ENCODE measurements at regions not wholly inside any gene's neighbourhood (a gene's known extent, or its start where the extent isn't known, plus 50 kb on each side); places are given as distances from the start of the nearest gene placed in this dataset.

GRCh38 chr11:28627690-28628255, 519.6 kb downstream of the METTL15 start:
- Histone ChIP-seq H3K9me3 (ENCODE audit: low read length) (no peaks in the 10 kb centered on the region), H3K9me2 (replicated peaks; ENCODE audit: low read length) (no peaks in the 10 kb centered on the region), H3K27me3 (ENCODE audit: low read length) (no peaks in the 10 kb centered on the region), H2AFZ (ENCODE audit: low read length) (no peak overlapping the region), H3K36me3 (ENCODE audit: low read depth, low read length) (no peaks in the 10 kb centered on the region), H3F3A (ENCODE audit: low read length, unreplicated experiment) (peaks cover 7% of the 10 kb centered on the region), H3K9ac (ENCODE audit: low read length) (no peak overlapping the region), H4K20me1 (ENCODE audit: low read length) (no peaks in the 10 kb centered on the region), H3K4me1 (ENCODE audit: insufficient read depth, low read length) (peaks cover 18% of the 10 kb centered on the region), H3K4me2 (ENCODE audit: low read length) (no peak overlapping the region), H3K27ac (ENCODE audit: low read length) (no peak overlapping the region), H3K79me2 (ENCODE audit: low read length) (no peaks in the 10 kb centered on the region), H3K4me3 (ENCODE audit: low read length) (no peak overlapping the region)
- intact Hi-C loops (cut with micrococcal nuclease): no loop called here
- no peak for ATAC-seq
- ChIA-PET CTCF (no interaction called here), POLR2A (ENCODE audit: unreplicated experiment) (no interaction called here)
- no peak for DNase-seq
- TF ChIP-seq EZH2phosphoT487 (IDR thresholded peaks at IDR 0.05; ENCODE audit: borderline replicate concordance, low read length) (no peak), EZH2 (IDR thresholded peaks at IDR 0.05; ENCODE audit: low read length, unreplicated experiment) (no peak), CTCF (conservative IDR thresholded peaks at IDR 0.05; ENCODE audit: low read depth, low read length) (no peak)
- BruUV-seq (replicated peaks): no TSS peak

DNA sequence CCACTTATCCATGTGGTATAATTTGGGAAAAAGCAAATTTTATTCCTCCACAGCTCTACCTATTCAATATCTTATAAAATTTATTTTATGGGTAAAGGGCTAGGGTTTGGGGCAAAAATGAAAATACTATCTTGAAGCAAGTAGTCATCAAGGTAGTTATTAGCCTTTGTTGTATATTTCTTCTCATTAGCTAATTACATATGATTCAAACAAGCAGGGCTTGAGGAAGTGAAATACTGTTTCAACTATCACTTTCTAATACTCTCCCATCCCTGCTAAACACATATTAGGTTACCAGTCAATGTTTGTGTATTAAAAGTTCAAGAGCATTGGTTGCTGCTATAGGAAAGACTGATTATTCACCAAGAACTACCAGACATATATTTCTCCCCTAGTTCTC, 517.3 kb downstream of the METTL15 start:
- intact Hi-C loops (cut with micrococcal nuclease): no loop called here
- no peak for DNase-seq
- H3K27ac ChIP-seq (ENCODE audit: low read length): no peak overlapping the region
- H3F3A ChIP-seq (ENCODE audit: low read length, unreplicated experiment): no peaks in the 10 kb centered on the region
- no peaks in the 10 kb centered on the region for H4K20me1 ChIP-seq (ENCODE audit: low read length)
- H3K79me2 ChIP-seq (ENCODE audit: low read length): no peaks in the 10 kb centered on the region
- no peaks in the 10 kb centered on the region for H3K9me2 ChIP-seq (replicated peaks; ENCODE audit: low read length)
- ChIA-PET CTCF (no interaction called here), POLR2A (ENCODE audit: unreplicated experiment) (no interaction called here)
- no peak overlapping the region for H3K4me3 ChIP-seq (ENCODE audit: low read length)
- TF ChIP-seq CTCF (conservative IDR thresholded peaks at IDR 0.05; ENCODE audit: low read depth, low read length) (no peak), EZH2 (IDR thresholded peaks at IDR 0.05; ENCODE audit: low read length, unreplicated experiment) (no peak), EZH2phosphoT487 (IDR thresholded peaks at IDR 0.05; ENCODE audit: borderline replicate concordance, low read length) (no peak)
- no peak for ATAC-seq
- no peaks in the 10 kb centered on the region for H3K36me3 ChIP-seq (ENCODE audit: low read depth, low read length)
- no TSS peak for BruUV-seq (replicated peaks)
- peaks cover 8% of the 10 kb centered on the region for H3K4me1 ChIP-seq (ENCODE audit: insufficient read depth, low read length)
- H3K4me2 ChIP-seq (ENCODE audit: low read length): no peak overlapping the region
- no peaks in the 10 kb centered on the region for H3K9me3 ChIP-seq (ENCODE audit: low read length)
- no peak overlapping the region for H2AFZ ChIP-seq (ENCODE audit: low read length)
- H3K9ac ChIP-seq (ENCODE audit: low read length): no peak overlapping the region
- H3K27me3 ChIP-seq (ENCODE audit: low read length): no peaks in the 10 kb centered on the region

- TF ChIP-seq EZH2phosphoT487 (IDR thresholded peaks at IDR 0.05; ENCODE audit: borderline replicate concordance, low read length): no peak
- intact Hi-C loops (cut with micrococcal nuclease): loop anchor here (2.0 kb wide), 1 partner anchor 83 kb away; no protein-coding TSS in a partner anchor
- CTCF ChIA-PET: no interaction called here
These were observed 513.6 kb downstream of the METTL15 start for GRCh38 chr11:28621753-28622152.

More at GRCh38 chr11:28621753-28622152, 513.6 kb downstream of the METTL15 start:
- POLR2A ChIA-PET (ENCODE audit: unreplicated experiment): no interaction called here
- no peaks in the 10 kb centered on the region for H4K20me1 ChIP-seq (ENCODE audit: low read length)
- no peaks in the 10 kb centered on the region for H3K27me3 ChIP-seq (ENCODE audit: low read length)
- H3K4me2 ChIP-seq (ENCODE audit: low read length): no peak overlapping the region
- no peak overlapping the region for H2AFZ ChIP-seq (ENCODE audit: low read length)
- H3K4me1 ChIP-seq (ENCODE audit: insufficient read depth, low read length): peaks cover 35% of the 10 kb centered on the region
- no peaks in the 10 kb centered on the region for H3K9me2 ChIP-seq (replicated peaks; ENCODE audit: low read length)
- no peaks in the 10 kb centered on the region for H3K36me3 ChIP-seq (ENCODE audit: low read depth, low read length)
- H3K79me2 ChIP-seq (ENCODE audit: low read length): no peaks in the 10 kb centered on the region
- BruUV-seq (replicated peaks): no TSS peak
- no peak overlapping the region for H3K4me3 ChIP-seq (ENCODE audit: low read length)
- no peaks in the 10 kb centered on the region for H3F3A ChIP-seq (ENCODE audit: low read length, unreplicated experiment)
- no peak for ATAC-seq
- no peak overlapping the region for H3K9ac ChIP-seq (ENCODE audit: low read length)
- no peak overlapping the region for H3K27ac ChIP-seq (ENCODE audit: low read length)
- DNase-seq: no peak
- H3K9me3 ChIP-seq (ENCODE audit: low read length): no peaks in the 10 kb centered on the region
